Heart left ventricle (tissue), 16 donors: ENCODE measurements at regions not wholly inside any gene's neighbourhood (a gene's known extent, or its start where the extent isn't known, plus 50 kb on each side); places are given as distances from the start of the nearest gene placed in this dataset.

Experiments
- ATAC-seq, 4 donors: fragments of 200-7000 bp; cut with Tn5 transposase; one replicate each; pipeline ENCODE4 v1.9.1; 2020 to 2022; ENCODE audit warnings: moderate library complexity in 4 of 4, mild to moderate bottlenecking in 3 of 4, moderate number of reproducible peaks in 1 of 4
- DNase-seq, 5 donors: peaks; one replicate each; pipeline ENCODE4 v3.0.0-alpha.2; 2020
- H3K27ac ChIP-seq, 12 donors: fragments of 200-600 bp; sonication (generic) in 4 of 12; one replicate each; pipeline versions ENCODE4 v1.5.0 to v1.8.0; 2016 to 2022; ENCODE audit warnings: mild to moderate bottlenecking in 2 of 12
- H3K27me3 ChIP-seq, 9 donors: fragments of 200-600 bp; sonication (generic) in 2 of 9; one replicate each; pipeline versions ENCODE4 v1.5.1 to v1.8.0; 2016 to 2022; ENCODE audit warnings: mild to moderate bottlenecking in 3 of 9
- H3K36me3 ChIP-seq, 9 donors: fragments of 200-600 bp; sonication (generic) in 2 of 9; one replicate each; pipeline versions ENCODE4 v1.5.0 to v1.8.0; 2018 to 2022; ENCODE audit warnings: mild to moderate bottlenecking in 2 of 9
- H3K4me1 ChIP-seq, 12 donors: fragments of 200-600 bp; sonication (generic) in 4 of 12; one replicate each; pipeline versions ENCODE4 v1.5.0 to v1.8.0; 2016 to 2022; ENCODE audit warnings: mild to moderate bottlenecking in 3 of 12
- H3K4me3 ChIP-seq, 12 donors: fragments of 200-600 bp; sonication (generic) in 4 of 12; one replicate each; pipeline versions ENCODE4 v1.5.0 to v1.8.0; 2017 to 2022; ENCODE audit warnings: mild to moderate bottlenecking in 9 of 12, moderate library complexity in 4 of 12
- H3K9me3 ChIP-seq, 12 donors: fragments of 200-600 bp; sonication (generic) in 4 of 12; one replicate each; pipeline versions ENCODE4 v1.5.0 to v1.8.0; 2016 to 2022; ENCODE audit warnings: mild to moderate bottlenecking in 1 of 12
- CTCF ChIP-seq, 12 donors: fragments of 200-600 bp; sonication (generic) in 4 of 12; IDR thresholded peaks; one replicate each; pipeline versions ENCODE4 v1.5.0 to v1.8.0; 2018 to 2022; ENCODE audit warnings: antibody characterized with exemption in 12 of 12, mild to moderate bottlenecking in 5 of 12
- POLR2A ChIP-seq, 2 donors: fragments of 450-650 bp; IDR thresholded peaks; one replicate each; pipeline ENCODE4 v1.6.1; 2017; ENCODE audit warnings: antibody characterized with exemption in 2 of 2, mild to moderate bottlenecking in 2 of 2, moderate library complexity in 2 of 2
- WGBS, 4 donors: extraction: QIAGEN DNeasy Blood & Tissue Kit in 2 of 4; methylation state at CpG; one replicate each; pipeline versions ENCODE4 v1.1.5 to v1.1.7; 2013 to 2018; 5-methylcytosine and 5-hydroxymethylcytosine counted together
- intact Hi-C, 10 donors: fragments of 100-400 bp; cut with DNase I; formaldehyde crosslinking; loops; one replicate each; pipeline versions ENCODE4 v1.11.1 to v1.14.2; 2022
- donor health status: ischemic (EF 13 %, LVEDD 7.1; RV severe dilation, severe dysfunction).
- donor health status: healthy with polysubstance abuse.
- donor health status: DM: no; HTN: yes; CAD: no.
- donor health status: DM: no; HTN: no; CAD: no.
- donor health status: ischemic (EF 25% LVEDD 6.9; RV normal size, moderate dysfunction).
- donor health status: ischemic (EF 25% LVEDD 5.7; RV mildly dilated, moderate dysfunction).
- donor health status: healthy.
- donor health status: DM: yes; HTN: yes; CAD: no.
- donor health status: ischemic (EF 35%, LVEDD 5.7; RV mildly dilated, moderate dysfunction).
- donor health status: nonischemic (EF 11% LVEDD 7.7; RV severe dilation, severe dysfunction).
- donor health status: DM: yes; HTN: yes; CAD: no.
- donor health status: PGD.
- donor health status: ischemic (EF 29% LVEDD 5.4; RV normal size, mild dysfunction).
- donor health status: nonischemic (EF 23%, LVEDD 6.1; RV moderate dilation, normal function).

- intact Hi-C loops: no loop called here
- Histone ChIP-seq H3K27ac (no peak overlapping the region), H3K4me3 (no peak overlapping the region), H3K9me3 (peaks cover 0 to 9% (median 0%) of the 10 kb centered on the region in 12 donors), H3K4me1 (no peaks in the 10 kb centered on the region), H3K27me3 (no peaks in the 10 kb centered on the region), H3K36me3 (no peaks in the 10 kb centered on the region)
- DNase-seq (no peak), ATAC-seq (no peak)
- WGBS, 4 donors: 51 to 69% (median 64%) methylated on average over 8 of the region's 8 CpGs
- TF ChIP-seq CTCF (IDR thresholded peaks at IDR 0.05) (no peak), POLR2A (IDR thresholded peaks at IDR 0.05) (no peak)
These were observed 392.2 kb downstream of the ACTR3B start for GRCh38 chr7:153151766-153152165.

GRCh38 chr7:153152801-153153422 lies 393.4 kb downstream of the ACTR3B start:
- Histone ChIP-seq H3K36me3 (no peaks in the 10 kb centered on the region), H3K27me3 (no peaks in the 10 kb centered on the region), H3K4me1 (no peaks in the 10 kb centered on the region), H3K27ac (no peak overlapping the region), H3K9me3 (peaks cover 0 to 7% (median 0%) of the 10 kb centered on the region in 12 donors), H3K4me3 (no peak overlapping the region)
- ATAC-seq: no peak
- intact Hi-C loops: no loop called here
- no peak for DNase-seq
- TF ChIP-seq CTCF (IDR thresholded peaks at IDR 0.05) (no peak), POLR2A (IDR thresholded peaks at IDR 0.05) (no peak)
- 55 to 67% (median 61%) methylated on average over 8 of the region's 8 CpGs for WGBS, 4 donors

GRCh38 chr7:153158149-153158548 lies 398.6 kb downstream of the ACTR3B start:
- no peak for DNase-seq
- peaks cover 0 to 12% (median 0%) of the 10 kb centered on the region in 12 donors for H3K9me3 ChIP-seq
- H3K4me3 ChIP-seq: no peak overlapping the region
- no peak overlapping the region for H3K27ac ChIP-seq
- no peaks in the 10 kb centered on the region for H3K36me3 ChIP-seq
- no peaks in the 10 kb centered on the region for H3K27me3 ChIP-seq
- TF ChIP-seq CTCF (IDR thresholded peaks at IDR 0.05): no peak
- TF ChIP-seq POLR2A (IDR thresholded peaks at IDR 0.05): no peak
- 65 to 82% (median 68%) methylated on average over 1 to 3 of the region's 3 CpGs for WGBS, 4 donors
- intact Hi-C loops: no loop called here
- no peaks in the 10 kb centered on the region for H3K4me1 ChIP-seq
- no peak for ATAC-seq

GRCh38 chr7:153170287-153170686 lies 410.7 kb downstream of the ACTR3B start:
- intact Hi-C loops: no loop called here
- H3K27ac ChIP-seq: no peak overlapping the region
- no peaks in the 10 kb centered on the region for H3K27me3 ChIP-seq
- WGBS, 4 donors: 73 to 83% (median 78%) methylated on average over 4 of the region's 4 CpGs
- H3K4me3 ChIP-seq: no peak overlapping the region
- H3K36me3 ChIP-seq: no peaks in the 10 kb centered on the region
- H3K4me1 ChIP-seq: no peaks in the 10 kb centered on the region
- TF ChIP-seq CTCF (IDR thresholded peaks at IDR 0.05): no peak
- TF ChIP-seq POLR2A (IDR thresholded peaks at IDR 0.05): no peak
- H3K9me3 ChIP-seq: peaks cover 0 to 39% (median 6%) of the 10 kb centered on the region in 12 donors
- DNase-seq (no peak), ATAC-seq (no peak)
